SK-N-MC (cell line): ENCODE measurements at regions not wholly inside any gene's neighbourhood (a gene's known extent, or its start where the extent isn't known, plus 50 kb on each side); places are given as distances from the start of the nearest gene placed in this dataset.

Experiments
- EZH2 ChIP-seq: fragments of 200-600 bp; sonication (generic); IDR thresholded peaks from one replicate; pipeline ENCODE4 v1.6.1; 2017; ENCODE audit warnings: antibody characterized with exemption
- POLR2AphosphoS5 ChIP-seq: IDR thresholded peaks from 2 replicates; pipeline ENCODE4 v1.6.1; 2012; ENCODE audit warnings: mild to moderate bottlenecking, low read depth, low read length, borderline replicate concordance

GRCh38 chr17:77528516-77529327 lies 388.0 kb downstream of the SEC14L1 start:
- TF ChIP-seq POLR2AphosphoS5 (0 out of 2 replicates have a peak, but pooled peaks have one; percentile 22), EZH2 (no peak)
